Ascending aorta (tissue), 2 donors: ENCODE measurements at regions not wholly inside any gene's neighbourhood (a gene's known extent, or its start where the extent isn't known, plus 50 kb on each side); places are given as distances from the start of the nearest gene placed in this dataset.

Experiments
- DNase-seq, 2 donors: peaks; one replicate each; pipeline ENCODE4 v3.0.0-alpha.2; 2019; ENCODE audit warnings: low spot score in 2 of 2
- H3K27ac ChIP-seq, 2 donors: fragments of 200-600 bp; sonication (generic); one replicate each; pipeline ENCODE4 v1.5.1; 2016 to 2017; ENCODE audit warnings: mild to moderate bottlenecking in 1 of 2
- H3K27me3 ChIP-seq: fragments of 200-600 bp; sonication (generic); one replicate; pipeline ENCODE4 v1.5.1; 2017
- H3K36me3 ChIP-seq, 2 donors: fragments of 200-600 bp; sonication (generic); one replicate each; pipeline ENCODE4 v1.5.1; 2016
- H3K4me1 ChIP-seq, 2 donors: fragments of 200-600 bp; sonication (generic); one replicate each; pipeline ENCODE4 v1.5.1; 2016 to 2017; ENCODE audit warnings: mild to moderate bottlenecking in 1 of 2
- H3K4me3 ChIP-seq, 2 donors: fragments of 200-600 bp; sonication (generic); one replicate each; pipeline ENCODE4 v1.5.1; 2016 to 2017; ENCODE audit warnings: mild to moderate bottlenecking in 1 of 2
- H3K9me3 ChIP-seq, 2 donors: fragments of 200-600 bp; sonication (generic); one replicate each; pipeline ENCODE4 v1.5.1; 2016
- intact Hi-C: fragments of 100-400 bp; cut with DNase I; formaldehyde crosslinking; loops from one replicate; pipeline ENCODE4 v1.15.1; 2023
- TF ChIP-seq, protein P1 (sequence below), 3 experiments: fragments of 200-600 bp in 2 of 3; fragments of 450-650 bp in 1 of 3; sonication (generic) in 2 of 3; IDR thresholded peaks; one replicate each; pipeline ENCODE4 v1.5.1; 2016 to 2019; ENCODE audit warnings: antibody characterized with exemption in 3 of 3, mild to moderate bottlenecking in 1 of 3, moderate library complexity in 1 of 3

DNA sequence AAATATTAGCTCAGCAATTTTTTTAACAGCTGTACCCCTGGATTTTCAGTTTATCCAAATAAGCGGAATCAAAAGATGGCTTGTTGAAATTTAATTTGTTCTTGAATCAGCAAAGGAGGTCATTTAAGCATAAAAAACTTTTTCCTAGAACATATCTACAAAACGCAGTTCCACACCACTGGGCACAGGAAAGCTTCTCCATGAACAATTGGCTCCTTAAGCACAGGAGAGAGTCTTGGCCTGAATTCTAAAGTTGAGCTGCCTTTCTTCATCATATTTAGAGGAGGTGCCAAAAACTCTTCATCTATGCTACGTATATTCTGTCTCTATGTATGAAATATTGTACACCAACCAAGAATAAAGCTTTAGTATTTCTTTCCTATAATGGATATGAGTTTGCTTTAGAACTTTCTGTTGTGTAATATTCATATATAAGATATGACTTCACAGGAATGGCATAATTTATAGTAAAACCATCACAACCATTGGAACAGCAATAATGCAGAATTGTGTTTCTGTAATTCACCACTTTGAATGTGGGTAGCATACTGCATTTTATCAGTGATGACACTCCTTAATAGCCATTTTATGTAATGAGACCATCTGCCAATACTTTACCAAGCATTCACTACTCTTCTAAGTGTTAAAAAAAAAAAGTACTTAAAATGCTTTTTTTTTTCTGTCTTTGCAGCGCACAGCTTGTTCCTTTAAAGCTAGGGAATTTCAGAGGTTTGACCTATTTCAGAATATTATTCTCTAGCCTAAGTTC lies 263.7 kb downstream of the SLITRK6 start:
- Histone ChIP-seq H3K36me3 (no peaks in the 10 kb centered on the region), H3K27me3 (no peaks in the 10 kb centered on the region), H3K27ac (no peak overlapping the region), H3K4me3 (no peak overlapping the region), H3K9me3 (no peaks in the 10 kb centered on the region), H3K4me1 (no peaks in the 10 kb centered on the region)
- no peak for DNase-seq
- intact Hi-C loops, result no loop called here
- TF ChIP-seq, protein P1, sequence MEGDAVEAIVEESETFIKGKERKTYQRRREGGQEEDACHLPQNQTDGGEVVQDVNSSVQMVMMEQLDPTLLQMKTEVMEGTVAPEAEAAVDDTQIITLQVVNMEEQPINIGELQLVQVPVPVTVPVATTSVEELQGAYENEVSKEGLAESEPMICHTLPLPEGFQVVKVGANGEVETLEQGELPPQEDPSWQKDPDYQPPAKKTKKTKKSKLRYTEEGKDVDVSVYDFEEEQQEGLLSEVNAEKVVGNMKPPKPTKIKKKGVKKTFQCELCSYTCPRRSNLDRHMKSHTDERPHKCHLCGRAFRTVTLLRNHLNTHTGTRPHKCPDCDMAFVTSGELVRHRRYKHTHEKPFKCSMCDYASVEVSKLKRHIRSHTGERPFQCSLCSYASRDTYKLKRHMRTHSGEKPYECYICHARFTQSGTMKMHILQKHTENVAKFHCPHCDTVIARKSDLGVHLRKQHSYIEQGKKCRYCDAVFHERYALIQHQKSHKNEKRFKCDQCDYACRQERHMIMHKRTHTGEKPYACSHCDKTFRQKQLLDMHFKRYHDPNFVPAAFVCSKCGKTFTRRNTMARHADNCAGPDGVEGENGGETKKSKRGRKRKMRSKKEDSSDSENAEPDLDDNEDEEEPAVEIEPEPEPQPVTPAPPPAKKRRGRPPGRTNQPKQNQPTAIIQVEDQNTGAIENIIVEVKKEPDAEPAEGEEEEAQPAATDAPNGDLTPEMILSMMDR (IDR thresholded peaks at IDR 0.05), result no peak

DNA sequence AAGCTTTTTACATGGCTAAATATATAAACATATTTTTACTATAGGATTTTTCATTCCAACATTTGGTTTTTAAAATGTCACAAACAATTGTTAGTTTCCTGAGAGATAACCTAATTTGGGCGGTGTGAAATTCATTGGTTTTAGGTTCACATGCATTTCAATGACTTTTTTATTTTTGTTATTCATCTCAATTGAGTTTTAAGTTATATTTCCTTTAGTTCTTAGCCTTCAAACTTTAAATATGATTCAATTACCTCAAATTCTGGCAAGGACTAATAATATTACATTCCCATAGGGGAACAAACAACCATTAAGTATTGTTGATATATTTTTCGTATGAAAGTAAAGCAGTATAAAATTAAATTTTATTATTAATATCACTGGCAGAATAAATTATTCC lies 265.3 kb downstream of the SLITRK6 start:
- no peak overlapping the region for H3K27ac ChIP-seq
- TF ChIP-seq, protein P1 (IDR thresholded peaks at IDR 0.05), result no peak
- no peaks in the 10 kb centered on the region for H3K36me3 ChIP-seq
- no peaks in the 10 kb centered on the region for H3K27me3 ChIP-seq
- no peaks in the 10 kb centered on the region for H3K9me3 ChIP-seq
- no peak overlapping the region for H3K4me3 ChIP-seq
- intact Hi-C loops, result no loop called here
- no peaks in the 10 kb centered on the region for H3K4me1 ChIP-seq
- DNase-seq, result no peak

DNA sequence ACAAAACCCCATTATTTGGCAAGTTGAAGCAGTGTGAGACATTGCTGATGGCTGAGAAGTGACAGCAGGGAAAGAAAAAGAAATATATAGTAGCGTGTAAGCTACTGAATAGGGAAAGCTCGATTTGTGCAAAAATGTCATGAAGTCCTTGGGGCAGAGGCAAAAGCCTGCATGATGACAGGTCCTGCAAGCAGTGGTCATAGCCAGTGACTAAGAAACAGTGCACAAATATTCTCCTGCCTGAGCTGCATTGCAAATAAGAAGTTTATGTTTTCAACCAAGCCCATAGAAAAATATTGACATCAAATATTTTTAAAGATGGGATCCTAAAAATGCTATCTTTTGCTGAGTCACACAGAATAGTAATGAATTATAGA lies 270.0 kb downstream of the SLITRK6 start:
- no peaks in the 10 kb centered on the region for H3K4me1 ChIP-seq
- no peaks in the 10 kb centered on the region for H3K36me3 ChIP-seq
- H3K27me3 ChIP-seq, result no peaks in the 10 kb centered on the region
- H3K27ac ChIP-seq, result no peak overlapping the region
- intact Hi-C loops, result no loop called here
- DNase-seq, result no peak
- H3K9me3 ChIP-seq, result no peaks in the 10 kb centered on the region
- TF ChIP-seq, protein P1 (IDR thresholded peaks at IDR 0.05), result no peak
- no peak overlapping the region for H3K4me3 ChIP-seq

DNA sequence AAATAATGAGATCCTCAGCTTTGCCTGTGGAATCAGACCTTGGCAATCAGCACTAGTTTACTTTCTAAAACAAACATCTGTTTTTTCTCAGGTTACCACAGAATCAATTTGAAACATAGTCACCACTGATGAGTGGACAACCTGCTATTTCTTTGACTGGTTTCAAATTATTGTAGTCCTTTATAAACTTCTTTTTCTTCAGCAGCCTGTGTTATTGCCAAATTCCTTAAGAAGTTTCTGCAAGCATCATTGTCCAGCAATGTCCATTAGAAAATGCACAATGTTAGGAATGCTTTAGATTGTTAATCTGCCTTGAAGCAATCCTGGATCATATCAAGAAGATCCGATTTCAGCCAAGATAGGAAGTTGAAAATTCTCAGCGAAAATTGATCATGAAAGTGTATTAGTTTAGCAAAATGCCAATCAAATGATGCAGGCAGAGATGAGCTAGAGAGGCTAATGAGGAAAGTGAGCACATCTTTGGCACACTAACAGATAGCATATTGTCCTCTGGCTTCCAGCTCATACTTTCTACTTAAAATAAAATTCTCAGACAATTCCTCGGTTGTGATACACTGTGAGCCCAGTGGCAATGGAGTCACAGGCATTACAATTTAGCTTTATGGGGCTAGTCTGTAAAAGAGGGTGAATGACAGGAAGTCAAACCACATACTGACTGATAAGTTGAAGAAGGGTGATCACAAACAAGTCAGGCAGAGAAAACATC lies 270.6 kb downstream of the SLITRK6 start:
- H3K36me3 ChIP-seq, result no peaks in the 10 kb centered on the region
- intact Hi-C loops, result no loop called here
- H3K9me3 ChIP-seq, result no peaks in the 10 kb centered on the region
- H3K27ac ChIP-seq, result no peak overlapping the region
- H3K4me3 ChIP-seq, result no peak overlapping the region
- H3K4me1 ChIP-seq, result no peaks in the 10 kb centered on the region
- DNase-seq, result no peak
- TF ChIP-seq, protein P1 (IDR thresholded peaks at IDR 0.05), result no peak
- no peaks in the 10 kb centered on the region for H3K27me3 ChIP-seq

DNA sequence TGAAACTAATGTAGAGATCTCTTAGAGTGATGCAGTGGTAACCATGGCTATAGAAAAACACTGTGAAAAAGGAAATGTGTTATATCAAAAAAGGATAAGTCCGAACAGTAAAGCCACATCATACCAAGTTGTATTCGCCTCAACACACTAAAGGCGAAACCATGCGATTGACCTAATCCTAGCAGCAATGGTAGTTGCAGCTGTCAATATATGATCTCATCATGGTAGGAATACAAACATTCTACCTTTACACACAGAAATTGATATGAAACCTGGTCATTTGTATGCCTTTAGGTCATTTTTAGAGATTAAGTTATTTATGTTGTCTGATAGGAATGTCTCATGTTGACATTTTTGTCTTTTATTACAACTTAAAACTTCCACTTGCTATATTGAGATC lies 271.9 kb downstream of the SLITRK6 start:
- no peaks in the 10 kb centered on the region for H3K36me3 ChIP-seq
- H3K9me3 ChIP-seq, result no peaks in the 10 kb centered on the region
- intact Hi-C loops, result no loop called here
- DNase-seq, result no peak
- no peak overlapping the region for H3K4me3 ChIP-seq
- TF ChIP-seq, protein P1 (IDR thresholded peaks at IDR 0.05), result no peak
- no peaks in the 10 kb centered on the region for H3K4me1 ChIP-seq
- no peaks in the 10 kb centered on the region for H3K27me3 ChIP-seq
- no peak overlapping the region for H3K27ac ChIP-seq
